Osteoblast (primary cell): ENCODE measurements at regions not wholly inside any gene's neighbourhood (a gene's known extent, or its start where the extent isn't known, plus 50 kb on each side); places are given as distances from the start of the nearest gene placed in this dataset.

Experiments
- DNase-seq: peaks from one replicate; pipeline ENCODE4 v3.0.0; 2011; ENCODE audit warnings: low spot score, mixed read lengths; ENCODE audit not compliant: insufficient read length; ENCODE audit errors: missing footprints
- H2AFZ ChIP-seq: 2 replicates; pipeline ENCODE4 v1.6.0; 2011; ENCODE audit warnings: mild to moderate bottlenecking, low read length
- H3K27ac ChIP-seq: 2 replicates; pipeline ENCODE4 v1.5.1; 2011; ENCODE audit warnings: mild to moderate bottlenecking, low read depth, low read length, moderate library complexity
- H3K27me3 ChIP-seq: 2 replicates; pipeline ENCODE4 v1.6.0; 2012; ENCODE audit warnings: mild to moderate bottlenecking, control low read depth, inconsistent platforms, low read length, moderate library complexity; ENCODE audit not compliant: insufficient read depth
- H3K36me3 ChIP-seq: 2 replicates; pipeline ENCODE4 v1.5.1; 2011; ENCODE audit warnings: mild to moderate bottlenecking, low read length, control low read depth, moderate library complexity; ENCODE audit not compliant: insufficient read depth
- H3K4me1 ChIP-seq: 2 replicates; pipeline ENCODE4 v1.5.1; 2011; ENCODE audit warnings: mild to moderate bottlenecking, low read length, control low read depth, moderate library complexity; ENCODE audit not compliant: insufficient read depth
- H3K4me2 ChIP-seq: 2 replicates; pipeline ENCODE4 v1.6.0; 2011; ENCODE audit warnings: mild to moderate bottlenecking, low read length; ENCODE audit not compliant: insufficient read depth
- H3K4me3 ChIP-seq: fragments of 200-600 bp; sonication (generic); 3 replicates; pipeline ENCODE4 v1.5.1; 2012; ENCODE audit warnings: mild to moderate bottlenecking, low read length, inconsistent platforms; ENCODE audit not compliant: insufficient read depth
- H3K79me2 ChIP-seq: 2 replicates; pipeline ENCODE4 v1.6.0; 2012; ENCODE audit warnings: mild to moderate bottlenecking, low read length, control low read depth, inconsistent platforms; ENCODE audit not compliant: insufficient read depth
- H3K9me3 ChIP-seq: 2 replicates; pipeline ENCODE4 v1.5.1; 2011; ENCODE audit warnings: low read depth, low read length, control low read depth
- H4K20me1 ChIP-seq: 2 replicates; pipeline ENCODE4 v1.6.0; 2012; ENCODE audit warnings: mild to moderate bottlenecking, low read length, control low read depth; ENCODE audit not compliant: insufficient read depth
- TF ChIP-seq, protein P1 (sequence below): IDR thresholded peaks from 2 replicates; pipeline ENCODE4 v1.5.1; 2011; ENCODE audit warnings: mild to moderate bottlenecking, low read depth, low read length, moderate library complexity; ENCODE audit errors: extremely low read depth

DNA sequence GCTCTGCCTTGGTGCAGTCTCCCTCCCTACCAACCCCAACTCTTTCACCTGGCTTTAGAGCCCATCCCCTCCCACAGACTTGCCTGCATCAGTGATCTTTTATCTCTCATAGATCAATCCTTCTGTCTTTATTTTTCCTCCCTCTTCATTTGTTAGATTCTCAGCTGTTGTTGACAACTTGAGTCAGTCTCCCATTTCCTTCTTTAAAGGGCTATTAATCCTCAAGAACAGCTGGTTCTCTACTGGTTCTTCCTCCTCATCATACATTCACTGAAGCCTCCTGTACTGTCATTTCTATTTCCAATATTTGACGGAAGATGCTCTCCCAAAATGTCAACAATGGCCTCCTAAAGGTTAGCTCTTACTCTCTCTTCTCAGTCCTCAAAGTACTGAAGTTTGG lies 408.2 kb downstream of the TBC1D4 start:
- Histone ChIP-seq H3K4me3 (no peak overlapping the region), H3K27ac (no peak overlapping the region), H3K27me3 (no peaks in the 10 kb centered on the region), H2AFZ (no peak overlapping the region), H3K79me2 (no peaks in the 10 kb centered on the region), H3K4me1 (peaks cover 1% of the 10 kb centered on the region), H3K9me3 (no peaks in the 10 kb centered on the region), H3K36me3 (no peaks in the 10 kb centered on the region), H3K4me2 (no peak overlapping the region), H4K20me1 (no peaks in the 10 kb centered on the region)
- TF ChIP-seq, protein P1, sequence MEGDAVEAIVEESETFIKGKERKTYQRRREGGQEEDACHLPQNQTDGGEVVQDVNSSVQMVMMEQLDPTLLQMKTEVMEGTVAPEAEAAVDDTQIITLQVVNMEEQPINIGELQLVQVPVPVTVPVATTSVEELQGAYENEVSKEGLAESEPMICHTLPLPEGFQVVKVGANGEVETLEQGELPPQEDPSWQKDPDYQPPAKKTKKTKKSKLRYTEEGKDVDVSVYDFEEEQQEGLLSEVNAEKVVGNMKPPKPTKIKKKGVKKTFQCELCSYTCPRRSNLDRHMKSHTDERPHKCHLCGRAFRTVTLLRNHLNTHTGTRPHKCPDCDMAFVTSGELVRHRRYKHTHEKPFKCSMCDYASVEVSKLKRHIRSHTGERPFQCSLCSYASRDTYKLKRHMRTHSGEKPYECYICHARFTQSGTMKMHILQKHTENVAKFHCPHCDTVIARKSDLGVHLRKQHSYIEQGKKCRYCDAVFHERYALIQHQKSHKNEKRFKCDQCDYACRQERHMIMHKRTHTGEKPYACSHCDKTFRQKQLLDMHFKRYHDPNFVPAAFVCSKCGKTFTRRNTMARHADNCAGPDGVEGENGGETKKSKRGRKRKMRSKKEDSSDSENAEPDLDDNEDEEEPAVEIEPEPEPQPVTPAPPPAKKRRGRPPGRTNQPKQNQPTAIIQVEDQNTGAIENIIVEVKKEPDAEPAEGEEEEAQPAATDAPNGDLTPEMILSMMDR = no peak
- DNase-seq = no peak

DNA sequence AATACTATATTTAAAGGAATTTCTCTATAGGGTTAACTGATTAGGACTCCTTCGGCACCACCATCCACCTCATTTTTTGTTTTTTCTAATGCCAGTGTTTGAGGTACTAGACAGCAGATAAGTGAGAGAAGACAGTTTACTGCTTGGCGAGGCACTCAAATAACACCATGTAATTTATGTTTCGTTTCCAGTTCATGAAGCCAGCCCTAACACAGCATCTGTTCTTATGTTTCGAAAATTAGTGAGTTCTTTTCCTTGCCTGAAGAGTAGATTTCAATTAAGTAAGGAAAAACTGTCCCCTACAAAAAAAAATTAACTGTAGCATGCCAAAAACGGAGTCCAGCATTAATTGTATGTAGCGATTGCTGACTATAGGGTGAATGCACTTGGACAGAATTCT lies 409.1 kb downstream of the TBC1D4 start:
- H4K20me1 ChIP-seq = no peaks in the 10 kb centered on the region
- H2AFZ ChIP-seq = no peak overlapping the region

DNA sequence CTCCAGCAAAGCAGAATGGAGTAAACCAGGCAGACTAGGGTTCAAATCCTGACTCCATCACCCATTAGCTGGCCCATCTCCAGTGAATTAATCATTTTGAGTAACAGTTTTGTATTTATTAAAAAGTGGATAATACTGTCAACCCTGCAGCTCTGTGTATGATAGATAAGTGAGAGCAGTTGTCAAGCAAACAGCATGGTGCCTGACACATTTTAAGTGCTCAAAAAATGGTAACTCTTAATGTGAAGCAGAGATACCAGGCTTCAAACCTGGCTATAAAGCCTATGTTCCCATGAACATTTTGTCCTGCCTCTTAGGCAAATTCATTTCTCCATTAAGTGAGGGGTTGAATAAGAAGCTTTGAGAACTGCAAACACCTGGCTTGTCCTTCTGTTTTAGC lies 409.6 kb downstream of the TBC1D4 start:
- H3K9me3 ChIP-seq = no peaks in the 10 kb centered on the region
- no peak overlapping the region for H3K4me2 ChIP-seq
- H3K4me3 ChIP-seq = no peak overlapping the region
- H2AFZ ChIP-seq = no peak overlapping the region
- no peak overlapping the region for H3K27ac ChIP-seq
- no peak for DNase-seq
- no peaks in the 10 kb centered on the region for H4K20me1 ChIP-seq
- H3K27me3 ChIP-seq = no peaks in the 10 kb centered on the region
- no peaks in the 10 kb centered on the region for H3K36me3 ChIP-seq
- no peaks in the 10 kb centered on the region for H3K79me2 ChIP-seq
- no peaks in the 10 kb centered on the region for H3K4me1 ChIP-seq
- TF ChIP-seq, protein P1 = no peak

More for the DNA sequence above, 409.1 kb downstream of the TBC1D4 start:
- H3K79me2 ChIP-seq = no peaks in the 10 kb centered on the region
- H3K27ac ChIP-seq = no peak overlapping the region
- H3K4me1 ChIP-seq = no peaks in the 10 kb centered on the region
- no peaks in the 10 kb centered on the region for H3K27me3 ChIP-seq
- H3K4me3 ChIP-seq = no peak overlapping the region
- H3K9me3 ChIP-seq = no peaks in the 10 kb centered on the region
- no peak for DNase-seq
- H3K4me2 ChIP-seq = no peak overlapping the region
- no peaks in the 10 kb centered on the region for H3K36me3 ChIP-seq
- TF ChIP-seq, protein P1 = no peak

DNA sequence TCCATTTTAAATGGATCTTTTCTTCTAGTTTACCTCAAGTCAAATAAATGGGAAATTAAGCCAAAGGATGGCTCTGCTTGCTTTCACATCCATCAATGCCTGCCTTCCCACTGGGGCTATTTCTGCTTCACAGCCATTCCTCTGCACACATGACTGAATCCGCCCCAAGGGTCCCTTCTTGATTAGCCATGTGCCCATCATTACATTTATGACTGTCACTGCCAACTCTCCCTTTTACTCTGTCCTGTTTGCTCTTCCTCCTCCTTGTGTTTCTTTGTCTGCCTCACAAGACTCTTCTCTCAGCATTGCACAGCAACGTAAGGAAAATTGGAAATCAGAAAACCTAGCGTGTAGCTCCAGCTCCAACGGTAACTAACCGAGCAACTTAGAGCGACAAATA lies 410.2 kb downstream of the TBC1D4 start:
- Histone ChIP-seq H3K27ac (no peak overlapping the region), H3K9me3 (no peaks in the 10 kb centered on the region), H3K4me3 (no peak overlapping the region), H4K20me1 (no peaks in the 10 kb centered on the region), H3K4me1 (no peaks in the 10 kb centered on the region), H3K27me3 (no peaks in the 10 kb centered on the region), H3K36me3 (no peaks in the 10 kb centered on the region), H2AFZ (no peak overlapping the region), H3K79me2 (no peaks in the 10 kb centered on the region), H3K4me2 (no peak overlapping the region)
- DNase-seq = no peak
- TF ChIP-seq, protein P1 = no peak
